ENCODE measurements at regions not wholly inside any gene's neighbourhood (a gene's known extent, or its start where the extent isn't known, plus 50 kb on each side); places are given as distances from the start of the nearest gene placed in this dataset.

GRCh38 chr6:44618371-44618770, 230.9 kb downstream of the CDC5L start:
- intact Hi-C loops (cut with micrococcal nuclease), result no loop called here
- Mint-ChIP-seq H3K4me3 (no peak overlapping the region), H3K9me3 (no peaks in the 10 kb centered on the region), H3K36me3 (ENCODE audit: low read depth) (no peaks in the 10 kb centered on the region), H3K27me3 (peaks cover 3% of the 10 kb centered on the region), H3K4me1 (ENCODE audit: low read depth) (peaks cover 66% of the 10 kb centered on the region), H3K27ac (peak overlapping the region; percentile 47)

- intact Hi-C loops (cut with micrococcal nuclease), result no loop called here
- H3K9me3 Mint-ChIP-seq, result no peaks in the 10 kb centered on the region
- no peak overlapping the region for H3K27ac Mint-ChIP-seq
- no peak overlapping the region for H3K4me3 Mint-ChIP-seq
- peaks cover 76% of the 10 kb centered on the region for H3K4me1 Mint-ChIP-seq (ENCODE audit: low read depth)
- peaks cover 3% of the 10 kb centered on the region for H3K27me3 Mint-ChIP-seq
- H3K36me3 Mint-ChIP-seq (ENCODE audit: low read depth), result no peaks in the 10 kb centered on the region
These were observed 233.4 kb downstream of the CDC5L start for GRCh38 chr6:44620922-44621321.

DNA sequence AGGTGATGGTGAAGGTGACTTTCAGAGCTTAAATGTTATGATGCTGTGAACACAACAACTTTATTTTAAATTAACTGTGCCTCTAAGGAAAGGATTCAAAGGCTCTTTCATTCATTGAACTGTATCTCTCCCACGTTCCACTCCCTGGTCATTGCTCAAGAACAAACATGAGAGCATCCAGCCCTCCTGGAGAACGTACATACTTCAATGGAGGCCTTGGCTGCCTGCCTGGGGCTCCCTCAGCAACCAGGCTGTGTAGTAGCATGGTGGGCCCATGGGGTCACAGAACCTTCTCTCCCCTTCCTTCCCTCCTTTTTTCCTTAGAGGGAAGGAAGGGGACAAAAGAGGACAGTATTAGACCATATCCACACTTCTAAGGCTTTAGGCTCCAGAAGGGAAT, 234.3 kb downstream of the CDC5L start:
- H3K36me3 Mint-ChIP-seq (ENCODE audit: low read depth), result no peaks in the 10 kb centered on the region
- H3K4me3 Mint-ChIP-seq, result no peak overlapping the region
- peaks cover 85% of the 10 kb centered on the region for H3K4me1 Mint-ChIP-seq (ENCODE audit: low read depth)
- H3K9me3 Mint-ChIP-seq, result no peaks in the 10 kb centered on the region
- intact Hi-C loops (cut with micrococcal nuclease), result no loop called here
- peaks cover 3% of the 10 kb centered on the region for H3K27me3 Mint-ChIP-seq
- no peak overlapping the region for H3K27ac Mint-ChIP-seq

GRCh38 chr6:44622555-44622954, 235.0 kb downstream of the CDC5L start:
- intact Hi-C loops (cut with micrococcal nuclease), result no loop called here
- no peaks in the 10 kb centered on the region for H3K36me3 Mint-ChIP-seq (ENCODE audit: low read depth)
- H3K27ac Mint-ChIP-seq, result peak overlapping the region; percentile 46
- no peak overlapping the region for H3K4me3 Mint-ChIP-seq
- no peaks in the 10 kb centered on the region for H3K9me3 Mint-ChIP-seq
- H3K4me1 Mint-ChIP-seq (ENCODE audit: low read depth), result peaks cover 86% of the 10 kb centered on the region
- H3K27me3 Mint-ChIP-seq, result peaks cover under 1% of the 10 kb centered on the region

DNA sequence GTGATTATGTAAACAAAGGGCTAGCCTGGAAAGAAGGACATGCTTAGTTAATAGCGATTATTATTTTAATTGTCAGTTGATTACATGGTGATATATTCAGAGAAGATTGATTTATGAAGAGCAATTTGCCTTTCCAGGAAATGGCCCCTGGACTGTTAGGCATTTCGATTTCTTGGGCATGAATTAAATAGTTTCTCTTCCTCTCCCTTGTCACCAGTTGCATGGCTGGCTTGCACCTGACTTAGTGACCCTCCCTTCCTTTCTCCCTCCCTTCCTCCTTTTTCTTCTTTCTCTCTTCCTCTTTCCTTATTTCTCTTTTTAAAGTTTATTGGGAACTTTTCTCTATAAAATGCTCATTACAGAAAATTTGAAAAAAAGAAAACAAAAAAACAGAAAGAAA, 235.4 kb downstream of the CDC5L start:
- H3K36me3 Mint-ChIP-seq (ENCODE audit: low read depth), result no peaks in the 10 kb centered on the region

DNA sequence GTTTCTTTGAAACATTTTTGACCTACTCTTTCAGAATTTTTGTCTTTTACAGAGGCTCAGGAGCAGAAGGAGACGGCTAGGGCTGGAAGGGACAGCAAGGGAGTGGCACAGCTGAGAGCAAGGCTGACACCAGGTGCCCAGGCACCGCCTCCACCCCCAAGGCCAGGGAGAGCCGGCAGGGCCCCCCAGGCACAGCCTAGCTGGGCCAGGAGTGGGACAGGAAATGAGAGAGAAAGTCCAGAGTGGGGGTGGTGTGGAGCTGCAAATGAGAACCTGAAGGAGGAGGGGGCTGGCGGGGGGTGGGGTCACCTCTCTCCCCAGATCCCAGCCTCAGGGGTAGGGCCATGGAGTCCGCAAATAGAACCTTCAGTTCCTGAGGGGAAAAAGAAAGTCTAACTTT, 236.7 kb downstream of the CDC5L start:
- H3K27me3 Mint-ChIP-seq, result no peaks in the 10 kb centered on the region
- intact Hi-C loops (cut with micrococcal nuclease), result no loop called here
- peak overlapping the region; percentile 69 for H3K27ac Mint-ChIP-seq
- no peak overlapping the region for H3K4me3 Mint-ChIP-seq
- no peaks in the 10 kb centered on the region for H3K9me3 Mint-ChIP-seq
- no peaks in the 10 kb centered on the region for H3K36me3 Mint-ChIP-seq (ENCODE audit: low read depth)
- peaks cover 86% of the 10 kb centered on the region for H3K4me1 Mint-ChIP-seq (ENCODE audit: low read depth)

More for the DNA sequence above, 235.4 kb downstream of the CDC5L start:
- intact Hi-C loops (cut with micrococcal nuclease), result no loop called here
- H3K9me3 Mint-ChIP-seq, result no peaks in the 10 kb centered on the region
- peak overlapping the region; percentile 39 for H3K4me3 Mint-ChIP-seq
- H3K27ac Mint-ChIP-seq, result peak overlapping the region; percentile 46
- no peaks in the 10 kb centered on the region for H3K27me3 Mint-ChIP-seq
- peaks cover 86% of the 10 kb centered on the region for H3K4me1 Mint-ChIP-seq (ENCODE audit: low read depth)

GRCh38 chr6:44624936-44625573, 237.5 kb downstream of the CDC5L start:
- Mint-ChIP-seq H3K4me1 (ENCODE audit: low read depth) (peaks cover 87% of the 10 kb centered on the region), H3K27ac (no peak overlapping the region), H3K9me3 (no peaks in the 10 kb centered on the region), H3K27me3 (no peaks in the 10 kb centered on the region), H3K4me3 (no peak overlapping the region), H3K36me3 (ENCODE audit: low read depth) (no peaks in the 10 kb centered on the region)
- intact Hi-C loops (cut with micrococcal nuclease), result no loop called here

- H3K4me1 Mint-ChIP-seq (ENCODE audit: low read depth), result peaks cover 91% of the 10 kb centered on the region
- no peaks in the 10 kb centered on the region for H3K27me3 Mint-ChIP-seq
- no peaks in the 10 kb centered on the region for H3K9me3 Mint-ChIP-seq
- H3K4me3 Mint-ChIP-seq, result no peak overlapping the region
- intact Hi-C loops (cut with micrococcal nuclease), result no loop called here
- H3K36me3 Mint-ChIP-seq (ENCODE audit: low read depth), result no peaks in the 10 kb centered on the region
- peak overlapping the region; percentile 82 for H3K27ac Mint-ChIP-seq
These were observed 238.5 kb downstream of the CDC5L start for GRCh38 chr6:44625996-44626395.

- H3K36me3 Mint-ChIP-seq (ENCODE audit: low read depth), result no peaks in the 10 kb centered on the region
- peak overlapping the region; percentile 82 for H3K27ac Mint-ChIP-seq
- intact Hi-C loops (cut with micrococcal nuclease), result no loop called here
These were observed 239.1 kb downstream of the CDC5L start for GRCh38 chr6:44626616-44627015.

GRCh38 chr6:44627091-44627882, 239.8 kb downstream of the CDC5L start:
- H3K9me3 Mint-ChIP-seq, result no peaks in the 10 kb centered on the region
- intact Hi-C loops (cut with micrococcal nuclease), result no loop called here
- H3K27me3 Mint-ChIP-seq, result no peaks in the 10 kb centered on the region
- peak overlapping the region; percentile 41 for H3K4me3 Mint-ChIP-seq
- H3K27ac Mint-ChIP-seq, result peak overlapping the region; percentile 82
- peaks cover 82% of the 10 kb centered on the region for H3K4me1 Mint-ChIP-seq (ENCODE audit: low read depth)
- no peaks in the 10 kb centered on the region for H3K36me3 Mint-ChIP-seq (ENCODE audit: low read depth)

More at GRCh38 chr6:44626616-44627015, 239.1 kb downstream of the CDC5L start:
- Mint-ChIP-seq H3K27me3 (no peaks in the 10 kb centered on the region), H3K4me3 (no peak overlapping the region), H3K9me3 (no peaks in the 10 kb centered on the region), H3K4me1 (ENCODE audit: low read depth) (peaks cover 85% of the 10 kb centered on the region)

DNA sequence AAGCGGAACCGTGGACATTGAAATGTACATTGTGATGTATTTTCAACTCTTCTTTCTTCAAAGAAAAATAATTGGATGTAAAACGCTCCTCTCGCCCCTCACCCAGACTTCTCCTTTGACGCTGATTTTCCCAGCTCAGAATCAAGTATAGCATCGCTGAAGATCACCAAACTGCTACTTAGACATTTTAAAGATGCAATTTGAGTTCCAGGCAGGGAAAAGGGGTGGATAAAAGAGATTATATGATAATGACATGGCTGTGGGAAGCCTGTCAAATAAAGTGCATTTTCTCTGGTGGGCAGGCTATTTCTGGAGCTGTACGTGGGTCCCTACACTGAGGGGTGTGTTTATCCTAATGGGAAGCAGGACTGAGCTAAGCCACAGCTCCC, 240.4 kb downstream of the CDC5L start:
- peak overlapping the region; percentile 82 for H3K27ac Mint-ChIP-seq
- no peak overlapping the region for H3K4me3 Mint-ChIP-seq
- intact Hi-C loops (cut with micrococcal nuclease), result no loop called here
- H3K4me1 Mint-ChIP-seq (ENCODE audit: low read depth), result peaks cover 77% of the 10 kb centered on the region
- no peaks in the 10 kb centered on the region for H3K9me3 Mint-ChIP-seq
- H3K36me3 Mint-ChIP-seq (ENCODE audit: low read depth), result no peaks in the 10 kb centered on the region
- no peaks in the 10 kb centered on the region for H3K27me3 Mint-ChIP-seq

GRCh38 chr6:44628347-44628746, 240.8 kb downstream of the CDC5L start:
- intact Hi-C loops (cut with micrococcal nuclease), result no loop called here
- H3K9me3 Mint-ChIP-seq, result no peaks in the 10 kb centered on the region
- H3K4me3 Mint-ChIP-seq, result no peak overlapping the region
- no peaks in the 10 kb centered on the region for H3K27me3 Mint-ChIP-seq
- peaks cover 72% of the 10 kb centered on the region for H3K4me1 Mint-ChIP-seq (ENCODE audit: low read depth)
- no peak overlapping the region for H3K27ac Mint-ChIP-seq
- H3K36me3 Mint-ChIP-seq (ENCODE audit: low read depth), result no peaks in the 10 kb centered on the region

DNA sequence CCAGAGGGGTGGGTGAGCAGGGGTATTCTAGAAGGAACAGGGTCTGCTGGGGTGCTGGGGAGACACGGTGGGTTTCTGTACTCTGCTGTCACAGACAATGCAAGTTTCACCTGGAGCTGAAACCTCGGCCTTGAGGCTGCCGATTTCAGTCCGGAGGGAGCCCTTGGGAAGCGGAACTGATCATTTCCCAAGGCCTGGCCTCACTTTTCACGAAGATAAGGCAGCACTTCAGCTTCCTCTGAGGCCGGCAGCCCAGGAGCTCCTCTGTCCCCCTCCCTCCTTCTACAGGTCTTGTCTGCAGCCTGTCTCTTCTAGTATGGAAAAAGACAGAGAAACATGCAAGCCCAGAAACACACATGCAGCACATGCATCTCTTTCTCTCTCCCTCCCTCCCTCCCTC, 242.1 kb downstream of the CDC5L start:
- no peaks in the 10 kb centered on the region for H3K9me3 Mint-ChIP-seq
- H3K27me3 Mint-ChIP-seq, result peaks cover 2% of the 10 kb centered on the region
- peak overlapping the region; percentile 22 for H3K27ac Mint-ChIP-seq
- H3K4me3 Mint-ChIP-seq, result no peak overlapping the region
- H3K4me1 Mint-ChIP-seq (ENCODE audit: low read depth), result peaks cover 66% of the 10 kb centered on the region
- intact Hi-C loops (cut with micrococcal nuclease), result no loop called here
- H3K36me3 Mint-ChIP-seq (ENCODE audit: low read depth), result no peaks in the 10 kb centered on the region

- Mint-ChIP-seq H3K9me3 (no peaks in the 10 kb centered on the region), H3K4me3 (no peak overlapping the region), H3K4me1 (ENCODE audit: low read depth) (peaks cover 68% of the 10 kb centered on the region), H3K36me3 (ENCODE audit: low read depth) (no peaks in the 10 kb centered on the region), H3K27ac (peak overlapping the region; percentile 22), H3K27me3 (peaks cover 4% of the 10 kb centered on the region)
- intact Hi-C loops (cut with micrococcal nuclease), result no loop called here
These were observed 242.9 kb downstream of the CDC5L start for GRCh38 chr6:44630125-44631028.

Data from dendritic cell treated with granulocyte-macrophage colony-stimulating factor and Interleukin-4, amounts not matched to agents 40 ng/mL and 50 ng/mL, for 4 days (primary cell).